ENCODE measurements at regions not wholly inside any gene's neighbourhood (a gene's known extent, or its start where the extent isn't known, plus 50 kb on each side); places are given as distances from the start of the nearest gene placed in this dataset.

DNA sequence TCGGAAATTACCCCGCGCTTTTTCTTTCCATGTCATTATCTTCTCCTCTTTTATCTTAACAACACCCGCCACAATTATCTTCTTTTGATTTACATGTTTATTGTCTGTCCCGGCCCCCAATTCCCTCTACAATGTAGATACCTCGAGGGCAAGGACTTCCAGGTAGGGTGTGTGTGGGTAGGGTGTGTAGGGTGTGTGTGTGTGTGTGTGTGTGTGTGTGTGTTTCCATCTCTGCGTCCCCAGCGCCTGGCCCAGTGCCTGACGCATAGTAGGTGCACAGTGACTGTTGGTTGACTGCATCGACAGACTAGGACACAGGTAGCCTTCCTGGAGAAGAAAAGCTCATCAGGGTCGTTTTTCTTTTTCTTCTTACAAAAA lies 103.1 kb downstream of the UCHL1 start:
- Histone ChIP-seq H3K27ac (replicated peaks) (peak overlapping the region; percentile 94), H3K36me3 (no peaks in the 10 kb centered on the region), H3K4me1 (peaks cover 60% of the 10 kb centered on the region), H3K27me3 (ENCODE audit: low read depth) (no peaks in the 10 kb centered on the region), H3K4me3 (peak overlapping the region; percentile 91), H3K9me3 (replicated peaks) (peaks cover under 1% of the 10 kb centered on the region)
- intact Hi-C loops (cut with micrococcal nuclease), result no loop called here
- DNase-seq, result no peak
- TF ChIP-seq, protein P1, sequence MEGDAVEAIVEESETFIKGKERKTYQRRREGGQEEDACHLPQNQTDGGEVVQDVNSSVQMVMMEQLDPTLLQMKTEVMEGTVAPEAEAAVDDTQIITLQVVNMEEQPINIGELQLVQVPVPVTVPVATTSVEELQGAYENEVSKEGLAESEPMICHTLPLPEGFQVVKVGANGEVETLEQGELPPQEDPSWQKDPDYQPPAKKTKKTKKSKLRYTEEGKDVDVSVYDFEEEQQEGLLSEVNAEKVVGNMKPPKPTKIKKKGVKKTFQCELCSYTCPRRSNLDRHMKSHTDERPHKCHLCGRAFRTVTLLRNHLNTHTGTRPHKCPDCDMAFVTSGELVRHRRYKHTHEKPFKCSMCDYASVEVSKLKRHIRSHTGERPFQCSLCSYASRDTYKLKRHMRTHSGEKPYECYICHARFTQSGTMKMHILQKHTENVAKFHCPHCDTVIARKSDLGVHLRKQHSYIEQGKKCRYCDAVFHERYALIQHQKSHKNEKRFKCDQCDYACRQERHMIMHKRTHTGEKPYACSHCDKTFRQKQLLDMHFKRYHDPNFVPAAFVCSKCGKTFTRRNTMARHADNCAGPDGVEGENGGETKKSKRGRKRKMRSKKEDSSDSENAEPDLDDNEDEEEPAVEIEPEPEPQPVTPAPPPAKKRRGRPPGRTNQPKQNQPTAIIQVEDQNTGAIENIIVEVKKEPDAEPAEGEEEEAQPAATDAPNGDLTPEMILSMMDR (IDR thresholded peaks at IDR 0.05; ENCODE audit: borderline replicate concordance), result no peak

DNA sequence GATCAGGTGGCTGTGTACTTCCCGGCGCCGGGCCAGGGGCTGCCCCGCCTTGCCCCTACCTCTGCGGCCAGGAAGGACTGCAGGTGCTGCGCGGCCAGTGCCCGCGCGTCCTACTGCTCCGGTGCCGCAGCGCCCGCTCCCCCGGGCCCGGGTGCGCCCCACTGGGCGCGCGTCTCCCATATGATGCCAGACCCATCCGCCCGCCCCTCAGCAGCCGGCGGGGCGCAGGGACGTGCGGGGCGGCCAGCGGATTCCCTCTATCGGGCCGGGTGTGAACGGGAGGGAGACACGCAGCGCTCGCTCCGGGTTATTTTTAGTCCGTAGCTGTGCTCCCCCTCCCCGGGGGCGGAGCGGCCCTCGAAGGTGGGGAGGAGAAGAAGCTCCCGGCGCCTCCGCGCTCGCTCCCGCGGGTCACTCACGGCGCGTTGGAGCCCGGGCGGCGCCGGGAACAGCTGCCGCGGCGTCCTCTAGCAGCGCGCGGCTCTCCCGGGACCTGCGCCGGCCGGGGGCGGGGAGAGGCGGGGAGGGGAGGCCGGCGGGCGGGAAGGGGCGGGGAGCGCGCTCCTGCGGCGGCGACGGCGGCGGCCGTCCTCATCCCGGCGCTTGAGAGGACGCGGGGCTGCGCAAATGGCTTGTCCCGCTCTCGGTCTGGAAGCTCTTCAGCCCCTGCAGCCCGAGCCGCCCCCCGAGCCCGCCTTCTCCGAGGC lies 103.6 kb downstream of the UCHL1 start:
- H3K27ac ChIP-seq (replicated peaks), result peak overlapping the region; percentile 94
- DNase-seq, result peak; percentile 85
- no peaks in the 10 kb centered on the region for H3K9me3 ChIP-seq (replicated peaks)
- H3K27me3 ChIP-seq (ENCODE audit: low read depth), result no peaks in the 10 kb centered on the region
- TF ChIP-seq, protein P1 (IDR thresholded peaks at IDR 0.05; ENCODE audit: borderline replicate concordance), result no peak
- H3K4me3 ChIP-seq, result peak overlapping the region; percentile 91
- H3K4me1 ChIP-seq, result peaks cover 66% of the 10 kb centered on the region
- intact Hi-C loops (cut with micrococcal nuclease), result no loop called here
- no peaks in the 10 kb centered on the region for H3K36me3 ChIP-seq

DNA sequence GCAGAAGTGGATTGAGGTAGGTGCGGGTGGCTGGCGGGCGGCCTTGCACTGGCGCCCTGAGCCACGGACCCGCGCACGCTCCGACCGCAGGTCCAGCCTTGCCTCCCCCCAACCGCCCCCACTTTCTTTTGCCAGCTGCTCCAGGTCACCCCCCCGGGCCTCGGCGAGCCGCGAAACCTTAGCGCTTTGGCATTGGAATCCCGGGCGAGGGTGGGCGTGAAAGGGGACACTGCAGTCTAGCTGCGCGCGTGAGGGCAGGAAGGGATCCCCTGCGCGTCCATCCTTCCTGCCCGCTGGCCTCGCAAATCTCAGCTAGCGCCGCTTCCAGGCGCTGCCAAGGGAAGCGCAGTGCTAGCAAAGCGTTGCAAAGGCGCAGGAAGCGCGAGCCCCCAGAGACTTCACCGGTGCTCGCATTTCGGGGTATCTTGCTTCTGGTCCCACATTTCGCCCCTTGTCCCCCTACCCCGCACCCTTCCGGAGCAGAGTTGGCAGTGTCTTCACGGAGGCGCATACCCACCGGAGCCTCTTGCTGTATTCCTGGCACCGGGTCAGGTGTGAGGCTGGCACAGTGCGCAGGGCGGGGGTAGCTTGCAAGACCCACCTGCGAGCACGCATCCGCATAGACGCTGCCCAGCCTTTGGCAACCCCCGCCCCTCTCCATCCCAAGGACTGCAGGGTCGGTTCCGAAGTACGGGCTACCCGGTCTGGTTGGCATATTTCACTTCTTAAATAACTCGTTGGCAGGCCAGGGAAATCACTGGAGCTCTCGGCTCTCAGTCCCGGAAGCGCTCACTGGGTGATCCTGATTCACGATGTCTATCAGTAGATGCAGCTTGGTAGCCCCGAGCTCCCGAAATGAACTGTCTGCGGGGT lies 104.4 kb downstream of the UCHL1 start:
- H3K36me3 ChIP-seq, result no peaks in the 10 kb centered on the region
- intact Hi-C loops (cut with micrococcal nuclease), result no loop called here
- TF ChIP-seq, protein P1 (IDR thresholded peaks at IDR 0.05; ENCODE audit: borderline replicate concordance), result no peak

DNA sequence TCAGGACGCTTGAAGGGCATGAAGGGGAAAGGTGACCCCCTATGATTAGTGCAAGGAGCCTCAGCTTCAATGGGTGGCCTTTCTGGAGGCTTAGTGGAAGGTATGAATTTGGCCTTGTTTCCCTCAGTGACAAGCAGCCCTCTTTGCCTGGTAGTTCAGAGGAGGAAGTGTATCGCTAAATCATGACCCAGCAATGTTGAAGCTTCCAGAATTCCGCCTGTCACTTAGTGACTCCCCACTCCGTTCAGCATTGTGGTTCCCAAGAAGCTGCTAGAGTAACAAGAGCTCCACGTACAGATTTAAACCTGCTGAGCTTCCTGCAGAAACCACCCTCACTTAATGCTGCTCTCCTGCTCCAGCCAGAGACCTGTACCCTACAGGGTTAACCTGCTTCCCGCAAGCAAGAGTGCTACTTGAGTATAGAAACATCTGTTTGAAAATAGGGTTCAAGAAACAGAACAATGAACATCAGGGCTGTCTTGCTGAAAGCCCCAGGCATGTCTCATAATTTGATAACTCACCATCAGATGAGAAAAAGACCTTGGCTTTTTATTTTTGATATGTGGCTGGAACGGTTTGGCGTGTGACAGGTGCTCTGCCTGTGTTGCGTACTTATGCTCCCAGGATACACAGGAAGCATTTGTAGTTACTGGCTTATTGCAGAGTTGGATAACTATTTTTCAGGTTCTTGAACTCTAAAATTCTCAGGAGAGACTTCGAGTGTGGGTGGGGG lies 105.2 kb downstream of the UCHL1 start:
- H3K36me3 ChIP-seq, result no peaks in the 10 kb centered on the region
- no peaks in the 10 kb centered on the region for H3K27me3 ChIP-seq (ENCODE audit: low read depth)
- intact Hi-C loops (cut with micrococcal nuclease), result no loop called here
- TF ChIP-seq, protein P1 (IDR thresholded peaks at IDR 0.05; ENCODE audit: borderline replicate concordance), result no peak
- DNase-seq, result no peak
- H3K4me1 ChIP-seq, result peaks cover 82% of the 10 kb centered on the region
- H3K27ac ChIP-seq (replicated peaks), result peak overlapping the region; percentile 94
- H3K4me3 ChIP-seq, result peak overlapping the region; percentile 91
- H3K9me3 ChIP-seq (replicated peaks), result no peaks in the 10 kb centered on the region

More for the DNA sequence above, 104.4 kb downstream of the UCHL1 start:
- no peaks in the 10 kb centered on the region for H3K9me3 ChIP-seq (replicated peaks)
- no peaks in the 10 kb centered on the region for H3K27me3 ChIP-seq (ENCODE audit: low read depth)
- H3K4me1 ChIP-seq, result peaks cover 74% of the 10 kb centered on the region
- H3K27ac ChIP-seq (replicated peaks), result peak overlapping the region; percentile 94
- peak; percentile 40 for DNase-seq
- H3K4me3 ChIP-seq, result peak overlapping the region; percentile 91

DNA sequence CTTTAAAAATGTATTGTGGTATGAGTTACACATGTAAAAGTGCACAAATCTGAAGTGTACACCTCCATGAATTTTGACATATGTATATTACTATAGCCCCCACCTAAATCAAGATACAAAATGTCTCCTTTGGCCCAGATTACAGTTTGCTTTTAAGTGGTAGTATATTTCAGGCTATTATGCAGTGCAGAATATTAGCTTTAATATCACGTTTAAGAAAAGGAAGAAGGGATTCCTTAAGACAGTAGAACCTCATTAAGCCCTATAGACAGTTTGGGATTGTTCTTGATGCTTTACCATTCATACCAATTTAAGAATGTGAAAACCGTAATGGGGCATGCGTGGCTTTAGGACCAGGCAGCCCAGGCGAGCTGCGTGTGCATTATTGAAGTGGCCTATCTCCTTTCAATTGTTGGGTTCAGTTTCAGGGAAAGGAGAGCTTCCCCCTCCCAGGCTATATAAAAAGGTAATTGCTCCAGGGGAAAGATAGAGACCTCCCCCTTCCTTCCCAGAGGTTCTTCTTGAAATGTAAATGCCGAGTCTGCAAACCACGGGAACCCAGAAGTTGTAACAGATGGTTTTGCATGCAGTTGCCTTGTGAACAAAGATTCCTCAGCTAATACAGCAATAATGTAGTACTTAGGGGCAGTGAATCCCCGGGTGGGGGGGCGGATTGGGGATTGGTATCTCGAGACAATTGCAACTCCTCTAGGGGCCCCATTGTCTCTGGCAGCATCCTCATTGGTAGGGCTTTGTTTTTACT lies 106.1 kb downstream of the UCHL1 start:
- Histone ChIP-seq H3K4me1 (peaks cover 86% of the 10 kb centered on the region), H3K27ac (replicated peaks) (peak overlapping the region; percentile 94), H3K27me3 (ENCODE audit: low read depth) (no peaks in the 10 kb centered on the region), H3K36me3 (no peaks in the 10 kb centered on the region), H3K9me3 (replicated peaks) (no peaks in the 10 kb centered on the region), H3K4me3 (peak overlapping the region; percentile 91)
- TF ChIP-seq, protein P1 (IDR thresholded peaks at IDR 0.05; ENCODE audit: borderline replicate concordance), result no peak
- intact Hi-C loops (cut with micrococcal nuclease), result no loop called here
- no peak for DNase-seq

All from left ventricle myocardium inferior (tissue), 1 donor.